Upper lobe of right lung (tissue), 1 donor: ENCODE measurements at regions not wholly inside any gene's neighbourhood (a gene's known extent, or its start where the extent isn't known, plus 50 kb on each side); places are given as distances from the start of the nearest gene placed in this dataset.

Experiments used
- ATAC-seq: fragments of 200-7000 bp; cut with Tn5 transposase; one replicate; pipeline ENCODE4 v1.9.1; 2020; ENCODE audit warnings: mild to moderate bottlenecking, moderate library complexity
- DNase-seq: peaks from one replicate; pipeline ENCODE4 v3.0.0-alpha.2; 2020
- H3K27ac ChIP-seq: fragments of 200-600 bp; one replicate; pipeline ENCODE4 v1.8.0; 2022
- H3K27me3 ChIP-seq: fragments of 200-600 bp; one replicate; pipeline ENCODE4 v1.8.0; 2022; ENCODE audit warnings: mild to moderate bottlenecking
- H3K36me3 ChIP-seq: fragments of 200-600 bp; one replicate; pipeline ENCODE4 v1.8.0; 2022
- H3K4me1 ChIP-seq: fragments of 200-600 bp; one replicate; pipeline ENCODE4 v1.8.0; 2022
- H3K4me3 ChIP-seq: fragments of 200-600 bp; one replicate; pipeline ENCODE4 v1.8.0; 2022; ENCODE audit warnings: mild to moderate bottlenecking
- H3K9me3 ChIP-seq: fragments of 200-600 bp; one replicate; pipeline ENCODE4 v1.8.0; 2022
- CTCF ChIP-seq: fragments of 200-600 bp; IDR thresholded peaks from one replicate; pipeline ENCODE4 v1.8.0; 2022; ENCODE audit warnings: antibody characterized with exemption
- intact Hi-C: fragments of 100-400 bp; cut with DNase I; formaldehyde crosslinking; loops from one replicate; pipeline ENCODE4 v1.11.0; 2022
- donor health status: DM: no; HTN: yes; CAD: no; lungs with severe emphysema.

GRCh38 chr2:41141146-41141791, 689.4 kb upstream of the SLC8A1 start:
- H3K27ac ChIP-seq = no peak overlapping the region
- ATAC-seq (no peak), DNase-seq (no peak)
- no peak for TF ChIP-seq CTCF
- no peaks in the 10 kb centered on the region for H3K27me3 ChIP-seq
- H3K4me3 ChIP-seq = no peak overlapping the region
- no peaks in the 10 kb centered on the region for H3K4me1 ChIP-seq
- intact Hi-C loops = no loop called here
- no peaks in the 10 kb centered on the region for H3K36me3 ChIP-seq
- no peaks in the 10 kb centered on the region for H3K9me3 ChIP-seq

- Histone ChIP-seq H3K27me3 (no peaks in the 10 kb centered on the region), H3K4me1 (no peaks in the 10 kb centered on the region), H3K4me3 (no peak overlapping the region), H3K36me3 (no peaks in the 10 kb centered on the region), H3K27ac (no peak overlapping the region), H3K9me3 (no peaks in the 10 kb centered on the region)
- TF ChIP-seq CTCF = no peak
- ATAC-seq = no peak
- DNase-seq = no peak
- intact Hi-C loops = no loop called here
These were observed 690.6 kb upstream of the SLC8A1 start for GRCh38 chr2:41142478-41142877.

GRCh38 chr2:41145066-41145465, 693.2 kb upstream of the SLC8A1 start:
- DNase-seq (no peak), ATAC-seq (no peak)
- no peaks in the 10 kb centered on the region for H3K4me1 ChIP-seq
- H3K27me3 ChIP-seq = no peaks in the 10 kb centered on the region
- no peak overlapping the region for H3K27ac ChIP-seq
- no peaks in the 10 kb centered on the region for H3K36me3 ChIP-seq
- TF ChIP-seq CTCF = no peak
- intact Hi-C loops = no loop called here
- H3K9me3 ChIP-seq = no peaks in the 10 kb centered on the region
- H3K4me3 ChIP-seq = no peak overlapping the region

- TF ChIP-seq CTCF = no peak
- Histone ChIP-seq H3K9me3 (no peaks in the 10 kb centered on the region), H3K27me3 (no peaks in the 10 kb centered on the region), H3K4me3 (no peak overlapping the region), H3K27ac (no peak overlapping the region), H3K36me3 (no peaks in the 10 kb centered on the region), H3K4me1 (no peaks in the 10 kb centered on the region)
- intact Hi-C loops = no loop called here
- DNase-seq (no peak), ATAC-seq (no peak)
These were observed 697.2 kb upstream of the SLC8A1 start for GRCh38 chr2:41149054-41149453.

- intact Hi-C loops = no loop called here
- no peaks in the 10 kb centered on the region for H3K27me3 ChIP-seq
- no peak for TF ChIP-seq CTCF
- H3K27ac ChIP-seq = no peak overlapping the region
- ATAC-seq (no peak), DNase-seq (no peak)
- no peaks in the 10 kb centered on the region for H3K9me3 ChIP-seq
- H3K36me3 ChIP-seq = no peaks in the 10 kb centered on the region
- H3K4me3 ChIP-seq = no peak overlapping the region
- no peaks in the 10 kb centered on the region for H3K4me1 ChIP-seq
These were observed 699.9 kb upstream of the SLC8A1 start for GRCh38 chr2:41151746-41152145.

- Histone ChIP-seq H3K27me3 (no peaks in the 10 kb centered on the region), H3K9me3 (no peaks in the 10 kb centered on the region), H3K4me1 (no peaks in the 10 kb centered on the region), H3K36me3 (no peaks in the 10 kb centered on the region), H3K27ac (no peak overlapping the region), H3K4me3 (no peak overlapping the region)
- DNase-seq (no peak), ATAC-seq (no peak)
- no peak for TF ChIP-seq CTCF
- intact Hi-C loops = no loop called here
These were observed 700.4 kb upstream of the SLC8A1 start for GRCh38 chr2:41152318-41152717.
